ENCODE measurements at regions not wholly inside any gene's neighbourhood (a gene's known extent, or its start where the extent isn't known, plus 50 kb on each side); places are given as distances from the start of the nearest gene placed in this dataset.
"Not testable (repeated sequence)": the region's sequence is repeated elsewhere in the genome, so short reads cannot be mapped to it uniquely, and the experiment has no call there.

- DNase-seq = no peak
These were observed 353.4 kb downstream of the TLE1 start for GRCh38 chr9:81335879-81336421.

- DNase-seq = no peak
These were observed 367.8 kb downstream of the TLE1 start for GRCh38 chr9:81321551-81321950.

DNA sequence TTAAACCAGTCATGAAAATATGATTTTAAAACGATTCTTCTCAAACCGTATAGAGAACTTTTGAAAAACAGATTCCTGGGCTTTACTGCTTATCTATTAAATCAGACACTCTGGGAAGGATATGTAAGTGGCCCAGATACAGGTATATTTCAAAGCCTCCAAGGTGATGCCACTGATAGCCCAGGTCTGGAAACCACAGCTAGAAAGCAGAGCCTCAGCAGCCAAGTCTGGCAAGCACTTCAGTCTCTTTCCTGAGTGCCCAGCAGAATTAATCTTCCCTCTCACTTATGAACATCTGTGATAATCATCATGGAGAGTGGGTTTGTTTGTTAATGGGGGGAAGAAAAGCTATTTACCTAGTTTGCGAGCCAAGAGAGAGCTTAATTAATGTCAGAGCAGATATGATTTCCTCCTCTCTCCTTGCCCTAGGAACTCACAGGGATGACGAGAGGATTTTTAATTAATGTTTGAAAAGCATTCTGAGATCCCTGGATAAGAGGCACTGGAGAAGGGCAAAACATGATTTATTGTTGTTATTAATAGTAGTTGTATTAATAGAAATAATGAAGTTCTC, 368.4 kb downstream of the TLE1 start:
- DNase-seq = no peak

GRCh38 chr9:81318571-81318970, 370.8 kb downstream of the TLE1 start:
- no peak for DNase-seq

DNA sequence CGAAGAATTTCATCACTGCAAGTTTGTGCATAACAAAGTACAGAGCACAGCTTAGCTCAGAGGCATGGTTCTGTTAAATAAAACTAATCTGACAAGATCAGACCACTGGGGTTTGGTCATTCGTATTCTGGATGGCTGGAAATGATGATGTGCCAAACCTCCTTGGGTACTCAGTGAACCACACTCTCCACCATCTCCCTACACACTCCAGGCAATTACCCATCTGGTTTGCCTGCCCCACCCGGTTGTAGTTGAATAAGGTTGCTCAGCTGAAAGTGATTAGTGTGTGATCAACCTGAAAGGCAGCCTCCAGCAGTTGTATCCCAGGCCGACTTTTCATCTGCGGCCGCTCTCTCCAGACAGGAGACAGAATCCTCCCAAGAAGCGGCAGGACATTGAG, 371.4 kb downstream of the TLE1 start:
- no peak for DNase-seq

GRCh38 chr9:81317223-81317622, 372.1 kb downstream of the TLE1 start:
- no peak for DNase-seq

DNA sequence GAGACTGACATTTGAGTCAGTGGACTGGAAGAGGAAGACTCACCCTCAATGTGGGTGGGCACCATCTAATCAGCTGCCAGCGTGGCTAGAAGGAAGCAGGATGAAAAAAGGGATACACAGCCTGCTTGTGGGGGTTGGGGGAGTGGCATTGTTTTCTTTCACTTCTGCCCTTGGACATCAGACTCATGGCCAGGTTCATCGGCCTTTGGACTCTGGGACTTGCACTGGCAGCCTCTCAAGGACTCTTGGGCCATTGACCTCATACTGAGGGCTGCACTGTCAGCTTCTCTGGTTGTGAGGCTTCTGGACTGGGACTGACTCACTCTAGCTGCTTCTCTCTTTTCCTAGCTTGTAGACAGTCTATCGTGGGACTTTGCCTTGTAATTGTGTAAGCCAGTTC, 374.9 kb downstream of the TLE1 start:
- no peak for DNase-seq

DNA sequence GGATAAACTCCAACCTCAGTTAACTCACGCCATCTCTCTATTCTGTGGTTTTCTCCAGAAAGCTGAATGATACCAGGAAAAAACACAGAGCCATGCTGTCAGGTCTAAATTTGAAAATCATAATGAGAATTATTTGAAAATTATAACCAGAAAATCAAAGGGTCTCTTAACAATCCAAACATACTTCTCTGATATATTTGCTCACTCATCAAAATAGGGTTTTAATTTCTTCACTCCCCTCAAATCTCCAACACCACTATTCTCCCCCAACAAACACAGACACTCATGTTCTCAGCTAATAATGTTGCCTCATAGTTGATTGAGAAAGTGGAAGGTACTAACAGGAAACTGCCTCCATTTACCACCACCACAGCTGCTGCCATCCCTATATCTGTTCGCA, 375.5 kb downstream of the TLE1 start:
- no peak for DNase-seq

- no peak for DNase-seq
These were observed 377.0 kb downstream of the TLE1 start for GRCh38 chr9:81312346-81312745.

GRCh38 chr9:81308404-81308803, 380.9 kb downstream of the TLE1 start:
- DNase-seq = no peak

- not testable (repeated sequence) for DNase-seq
These were observed 381.6 kb downstream of the TLE1 start for GRCh38 chr9:81307791-81308190.

DNA sequence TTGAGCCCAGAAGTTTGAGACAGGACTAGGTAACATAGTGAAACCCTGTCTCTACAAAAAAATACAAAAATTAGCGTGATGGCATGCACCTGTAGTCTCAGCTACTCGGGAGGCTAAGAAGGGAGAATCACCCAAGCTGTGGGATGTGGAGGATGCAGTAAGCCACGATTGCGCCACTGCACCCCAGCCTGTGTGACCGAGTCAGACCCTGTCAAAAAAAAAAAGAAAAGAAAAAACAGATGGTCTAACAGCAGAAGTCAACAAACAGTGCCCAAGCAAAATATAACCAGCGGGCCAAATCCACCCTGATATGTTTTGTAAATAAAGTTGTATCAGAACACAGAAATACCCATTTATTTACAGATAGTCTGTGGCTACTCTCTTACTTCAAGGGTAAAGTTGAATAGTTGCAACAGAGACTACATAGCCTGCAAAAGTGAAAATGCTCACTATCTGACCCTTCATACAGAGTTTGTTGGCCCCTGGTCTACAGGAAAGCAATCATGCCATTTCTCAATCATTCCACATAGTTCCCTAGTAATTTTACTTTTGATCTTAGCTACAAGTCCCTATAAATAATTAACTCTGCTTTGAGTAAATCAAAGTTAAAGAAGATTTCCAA, 383.7 kb downstream of the TLE1 start:
- DNase-seq = no peak

GRCh38 chr9:81303658-81304057, 385.7 kb downstream of the TLE1 start:
- DNase-seq = no peak

DNA sequence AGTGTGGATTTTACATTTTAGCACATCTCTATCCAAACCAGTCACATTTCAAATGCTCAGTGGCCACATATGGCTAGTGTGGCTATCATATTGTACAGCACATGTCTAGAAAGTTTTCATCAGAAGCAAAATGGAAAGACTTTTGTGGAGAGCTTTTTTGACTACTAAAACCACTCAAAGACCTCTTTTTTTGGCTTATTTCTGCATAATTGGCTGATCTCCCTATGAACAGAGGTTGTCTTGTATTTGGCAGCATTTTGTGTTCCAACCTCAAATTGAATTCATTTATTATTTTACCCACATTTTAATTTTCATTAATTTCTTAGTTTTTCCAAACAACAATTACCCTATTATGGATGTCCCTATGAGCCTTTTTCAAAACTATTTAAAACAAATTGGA, 395.7 kb downstream of the TLE1 start:
- no peak for DNase-seq

GRCh38 chr9:81292056-81292805, 397.1 kb downstream of the TLE1 start:
- no peak for DNase-seq

DNA sequence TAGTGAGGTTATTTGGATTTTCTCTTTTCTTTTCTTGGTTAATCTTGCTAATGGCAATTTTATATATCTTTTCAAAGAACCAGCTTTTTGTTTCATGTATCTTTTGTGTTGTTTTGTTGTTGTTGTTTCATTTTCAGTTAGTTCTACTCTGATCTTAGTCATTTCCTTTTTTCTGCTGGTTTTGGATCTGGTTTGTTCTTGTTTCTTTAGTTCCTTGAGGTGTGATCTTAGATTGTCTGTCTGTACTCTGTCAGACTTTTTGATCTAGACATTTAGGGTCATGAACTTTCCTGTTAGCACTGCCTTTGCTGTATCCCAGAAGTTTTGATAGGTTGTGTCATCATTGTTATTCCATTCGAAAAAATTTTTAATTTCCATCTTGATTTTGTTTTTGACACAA, 399.7 kb downstream of the TLE1 start:
- DNase-seq = no peak

- DNase-seq = no peak
These were observed 421.3 kb downstream of the TLE1 start for GRCh38 chr9:81268048-81268447.

DNA sequence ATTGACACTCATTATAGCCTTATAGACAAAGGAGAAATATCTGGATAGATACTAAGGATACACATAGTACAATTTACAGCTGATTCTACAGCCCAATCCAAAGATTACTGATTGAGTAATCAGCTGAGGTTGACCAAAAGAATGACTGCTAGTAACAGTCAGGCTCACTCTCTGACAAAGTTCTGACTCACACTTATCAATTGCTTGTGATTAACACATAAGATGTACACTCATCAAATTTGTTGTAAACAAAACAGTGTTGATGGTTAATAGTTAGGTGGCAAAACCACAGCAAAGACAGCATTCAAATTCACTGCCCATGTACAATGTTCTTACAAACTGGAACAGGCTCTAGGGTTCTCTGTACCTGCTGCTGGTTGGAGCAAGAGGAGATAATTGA, 422.7 kb downstream of the TLE1 start:
- DNase-seq = no peak

DNA sequence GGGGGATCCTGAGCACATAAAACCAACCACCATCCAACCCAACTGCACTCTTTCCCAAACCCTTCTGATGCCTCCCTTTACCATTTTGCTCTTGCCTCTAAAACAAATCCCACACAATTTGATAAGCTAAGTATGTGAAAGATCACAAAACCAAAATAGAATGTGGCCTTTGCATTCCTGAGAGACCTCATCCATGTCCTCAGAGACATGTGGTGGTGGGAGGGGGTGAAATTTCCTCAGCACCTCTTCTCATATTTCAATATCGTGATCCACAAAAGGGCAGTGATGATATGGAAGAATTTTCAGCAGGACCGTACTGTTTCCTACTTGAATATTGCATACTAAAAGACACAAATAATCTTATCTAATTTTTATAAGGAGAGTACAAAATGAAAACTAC, 423.3 kb downstream of the TLE1 start:
- DNase-seq = no peak

GRCh38 chr9:81264516-81264915, 424.8 kb downstream of the TLE1 start:
- DNase-seq = no peak

GRCh38 chr9:81259896-81260295, 429.5 kb downstream of the TLE1 start:
- no peak for DNase-seq

GRCh38 chr9:81256368-81256767, 433.0 kb downstream of the TLE1 start:
- DNase-seq = no peak

DNA sequence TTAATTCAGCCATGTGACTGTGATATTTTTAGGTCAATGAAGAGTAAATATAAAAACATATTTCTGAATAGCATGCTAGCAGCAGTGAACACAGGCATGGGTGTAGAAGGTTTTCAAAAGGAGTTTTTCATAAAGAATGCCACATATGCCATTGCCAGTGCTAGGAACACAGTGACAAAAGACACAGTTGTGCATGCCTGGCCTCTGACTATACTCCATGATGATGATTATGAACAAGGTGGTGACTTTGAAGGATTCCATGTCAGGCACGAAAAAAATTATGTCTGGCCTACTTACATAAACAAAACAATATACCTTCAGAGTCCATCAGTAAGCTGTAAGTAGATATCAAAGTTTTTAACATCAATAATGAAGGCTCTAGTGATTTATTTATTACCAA, 438.7 kb downstream of the TLE1 start:
- no peak for DNase-seq

DNA sequence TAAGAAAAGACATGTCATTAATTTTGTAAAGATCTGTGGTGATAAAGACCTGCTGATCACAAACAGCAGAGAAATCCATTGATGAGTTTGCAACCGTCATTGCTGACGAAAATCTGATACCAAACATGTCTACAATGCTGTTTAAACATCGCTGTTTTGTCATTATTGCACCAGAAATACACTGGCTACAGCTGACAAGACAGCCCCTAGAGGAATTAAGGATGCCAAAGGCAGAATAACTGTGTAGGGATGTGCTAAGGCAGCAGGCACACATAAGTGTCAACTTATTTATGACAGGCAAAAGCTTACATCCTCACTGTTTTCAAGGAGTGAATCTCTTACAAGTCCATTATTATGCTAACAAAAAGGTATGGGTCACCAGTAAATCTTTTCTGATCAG, 439.3 kb downstream of the TLE1 start:
- no peak for DNase-seq
